ENCODE measurements at regions not wholly inside any gene's neighbourhood (a gene's known extent, or its start where the extent isn't known, plus 50 kb on each side); places are given as distances from the start of the nearest gene placed in this dataset.

GRCh38 chr2:20521193-20521592 lies 74.3 kb downstream of the RHOB start:
- CTCF ChIA-PET (ENCODE audit: partially characterized antibody), result interaction anchor here (1.1 to 1.6 kb wide), 2 partner anchors 69 to 77 kb away, joined by 3 to 5 read pairs; no protein-coding TSS in a partner anchor
- Histone ChIP-seq H4K5ac (ENCODE audit: insufficient read length, low read depth, low read length) (no peak overlapping the region), H3K4me2 (ENCODE audit: insufficient read depth in 1 of 2, low read depth in 2 of 2, low read length in 2 of 2) (no peak overlapping the region), H2BK120ac (replicated peaks; ENCODE audit: low read depth, low read length) (no peak overlapping the region), H3K23me2 (ENCODE audit: low read depth, low read length) (0 out of 2 replicates have a peak, but pooled peaks cover 2% of the 10 kb centered on the region), H2BK5ac (ENCODE audit: low read depth, low read length) (no peak overlapping the region), H3K79me2 (ENCODE audit: control insufficient read depth in 1 of 2, insufficient read depth in 2 of 2, low read length in 2 of 2) (no peaks in the 10 kb centered on the region), H2BK20ac (ENCODE audit: low read length) (no peak overlapping the region), H4K8ac (ENCODE audit: extremely low read depth, insufficient read depth, low read length) (no peak overlapping the region), H3K27ac (ENCODE audit: low read depth, low read length) (no peak overlapping the region), H3K9me3 (ENCODE audit: insufficient read depth in 2 of 2, low read depth in 1 of 2, low read length in 1 of 2) (no peaks in the 10 kb centered on the region), H3K36me3 (ENCODE audit: control insufficient read depth in 2 of 4, insufficient read depth in 4 of 4, low read length in 3 of 4) (no peaks in the 10 kb centered on the region), H2BK12ac (ENCODE audit: low read depth, low read length) (no peak overlapping the region), H3K23ac (ENCODE audit: insufficient read length) (no peak overlapping the region), H2BK15ac (ENCODE audit: low read length) (no peak overlapping the region), H3K9ac (replicated peaks in 1 of 4; ENCODE audit: extremely low read depth in 1 of 4, low read depth in 3 of 4, low read length in 3 of 4) (no peak overlapping the region), H3K4me1 (replicated peaks in 1 of 4; ENCODE audit: control insufficient read depth in 3 of 4, insufficient read depth in 4 of 4, low read length in 3 of 4) (no peaks in the 10 kb centered on the region; a peak in 2 of 7 replicates), H4K20me1 (replicated peaks in 1 of 2; ENCODE audit: control insufficient read depth in 1 of 2, insufficient read depth in 2 of 2, low read length in 2 of 2) (no peaks in the 10 kb centered on the region), H3K27me3 (replicated peaks in 1 of 4; ENCODE audit: control insufficient read depth in 3 of 4, extremely low read depth in 1 of 4, insufficient read depth in 3 of 4, low read length in 3 of 4) (no peaks in the 10 kb centered on the region; a peak in 1 of 7 replicates), H3K4me3 (ENCODE audit: extremely low read depth in 1 of 4, insufficient read depth in 2 of 4, low read depth in 3 of 4, low read length in 4 of 4) (no peak overlapping the region), H2AFZ (ENCODE audit: low read length) (no peak overlapping the region), H3K18ac (ENCODE audit: extremely low read depth, low read length) (no peak overlapping the region), H3K4ac (replicated peaks; ENCODE audit: insufficient read length, low read depth, low read length) (no peak overlapping the region), H3K14ac (ENCODE audit: insufficient read length) (no peak overlapping the region), H3K79me1 (ENCODE audit: low read depth, low read length) (no peaks in the 10 kb centered on the region), H4K91ac (replicated peaks; ENCODE audit: insufficient read length, low read length) (no peak overlapping the region), H3K56ac (replicated peaks; ENCODE audit: insufficient read length, low read depth, low read length) (no peak overlapping the region), H2AK5ac (ENCODE audit: low read depth, low read length) (no peak overlapping the region)
- no peak for DNase-seq (ENCODE audit: low read depth in 1 of 2, low spot score in 2 of 2)
- no peak for FAIRE-seq
- 83% methylated on average over 4 of the region's 4 CpGs; no CpG with 5 or more reads in 1 of the 2 experiments for WGBS, 2 experiments (ENCODE audit: extremely low coverage in 1 of 2, insufficient coverage in 1 of 2, insufficient read length in 1 of 2, insufficient replicate concordance in 2 of 2, low coverage in 1 of 2, low lambda C conversion rate in 2 of 2, missing lambda C conversion rate in 1 of 2)
- POLR2A ChIA-PET (ENCODE audit: partially characterized antibody), result interaction anchor here (1.4 kb wide), 1 partner anchor 74 kb away, joined by 3 read pairs; the partner anchor contains the start of gene RHOB
- TF ChIP-seq RBBP5 (IDR thresholded peaks at IDR 0.05; ENCODE audit: borderline replicate concordance, low read depth, low read length), result no peak
